SK-N-SH treated with all-trans-retinoic acid at 6 μM for 48 hours (cell line): ENCODE measurements at regions not wholly inside any gene's neighbourhood (a gene's known extent, or its start where the extent isn't known, plus 50 kb on each side); places are given as distances from the start of the nearest gene placed in this dataset.

Experiments
- ATAC-seq: fragments of 200-7000 bp; cut with Tn5 transposase; 3 replicates; pipeline ENCODE4 v1.9.1; 2020; ENCODE audit warnings: mild to moderate bottlenecking, moderate library complexity
- ARNTL ChIP-seq: fragments of 450-650 bp; formaldehyde crosslinking; IDR thresholded peaks from 2 replicates; pipeline ENCODE4 v1.5.0; 2020; ENCODE audit warnings: low read depth, mild to moderate bottlenecking, moderate library complexity, borderline replicate concordance
- BACH2 ChIP-seq: fragments of 250-450 bp; sonication (Bioruptor Pico); IDR thresholded peaks from 2 replicates; pipeline ENCODE4 v1.9.0; 2021; ENCODE audit warnings: mild to moderate bottlenecking, borderline replicate concordance
- CSDC2 ChIP-seq: fragments of 250-450 bp; sonication (Bioruptor Pico); IDR thresholded peaks from 2 replicates; pipeline ENCODE4 v1.5.0; 2020; ENCODE audit warnings: mild to moderate bottlenecking, moderate library complexity
- CSRNP3 ChIP-seq: fragments of 250-450 bp; sonication (Bioruptor Pico); IDR thresholded peaks from 2 replicates; pipeline ENCODE4 v1.5.1; 2021; ENCODE audit warnings: mild to moderate bottlenecking, moderate library complexity
- ESRRG ChIP-seq: fragments of 250-450 bp; sonication (Bioruptor Pico); IDR thresholded peaks from 2 replicates; pipeline ENCODE4 v1.6.1; 2021; ENCODE audit warnings: mild to moderate bottlenecking
- GLIS3 ChIP-seq: fragments of 250-450 bp; sonication (Bioruptor Pico); IDR thresholded peaks from 2 replicates; pipeline ENCODE4 v1.5.0; 2020; ENCODE audit warnings: mild to moderate bottlenecking, moderate library complexity
- ISL1 ChIP-seq: fragments of 250-450 bp; sonication (Bioruptor Pico); IDR thresholded peaks from 2 replicates; pipeline ENCODE4 v2.1.2; 2022; ENCODE audit warnings: mild to moderate bottlenecking, moderate library complexity
- OSR1 ChIP-seq: fragments of 250-450 bp; sonication (Bioruptor Pico); IDR thresholded peaks from 2 replicates; pipeline ENCODE4 v1.8.0; 2022; ENCODE audit warnings: moderate library complexity, mild to moderate bottlenecking, inconsistent platforms
- PPARA ChIP-seq: fragments of 250-450 bp; sonication (Bioruptor Pico); IDR thresholded peaks from 2 replicates; pipeline ENCODE4 v1.5.0; 2020; ENCODE audit warnings: mild to moderate bottlenecking, borderline replicate concordance
- RARB ChIP-seq: fragments of 250-450 bp; sonication (Bioruptor Pico); IDR thresholded peaks from 2 replicates; pipeline ENCODE4 v1.8.0; 2021; ENCODE audit warnings: mild to moderate bottlenecking, moderate library complexity
- TOX ChIP-seq: fragments of 250-450 bp; sonication (Bioruptor Pico); IDR thresholded peaks from 2 replicates; pipeline ENCODE4 v1.8.0; 2021; ENCODE audit warnings: mild to moderate bottlenecking, moderate library complexity, borderline replicate concordance
- ZFP3 ChIP-seq: fragments of 250-450 bp; sonication (Bioruptor Pico); IDR thresholded peaks from 2 replicates; pipeline ENCODE4 v1.5.0; 2020; ENCODE audit warnings: mild to moderate bottlenecking, moderate library complexity
- ZFP30 ChIP-seq: fragments of 450-650 bp; formaldehyde crosslinking; IDR thresholded peaks from 2 replicates; pipeline ENCODE4 v1.5.0; 2022; ENCODE audit warnings: mild to moderate bottlenecking, moderate library complexity
- ZNF565 ChIP-seq: fragments of 450-650 bp; formaldehyde crosslinking; conservative IDR thresholded peaks from 2 replicates; pipeline ENCODE4 v1.5.0; 2020; ENCODE audit warnings: low read depth, mild to moderate bottlenecking, moderate library complexity
- TF ChIP-seq, protein P1 (sequence below): fragments of 250-450 bp; sonication (Bioruptor Pico); IDR thresholded peaks from 2 replicates; pipeline ENCODE4 v1.5.0; 2020; ENCODE audit warnings: mild to moderate bottlenecking, moderate library complexity
- TF ChIP-seq, protein P2 (sequence below): fragments of 250-450 bp; sonication (Bioruptor Pico); IDR thresholded peaks from 2 replicates; pipeline ENCODE4 v1.5.1; 2020; ENCODE audit warnings: low read depth, mild to moderate bottlenecking, moderate library complexity
- TF ChIP-seq, protein P3 (sequence below): fragments of 250-450 bp; sonication (Bioruptor Pico); IDR thresholded peaks from 2 replicates; pipeline ENCODE4 v1.8.0; 2021; ENCODE audit warnings: low read depth, mild to moderate bottlenecking, moderate library complexity, borderline replicate concordance

- TF ChIP-seq, protein P1, sequence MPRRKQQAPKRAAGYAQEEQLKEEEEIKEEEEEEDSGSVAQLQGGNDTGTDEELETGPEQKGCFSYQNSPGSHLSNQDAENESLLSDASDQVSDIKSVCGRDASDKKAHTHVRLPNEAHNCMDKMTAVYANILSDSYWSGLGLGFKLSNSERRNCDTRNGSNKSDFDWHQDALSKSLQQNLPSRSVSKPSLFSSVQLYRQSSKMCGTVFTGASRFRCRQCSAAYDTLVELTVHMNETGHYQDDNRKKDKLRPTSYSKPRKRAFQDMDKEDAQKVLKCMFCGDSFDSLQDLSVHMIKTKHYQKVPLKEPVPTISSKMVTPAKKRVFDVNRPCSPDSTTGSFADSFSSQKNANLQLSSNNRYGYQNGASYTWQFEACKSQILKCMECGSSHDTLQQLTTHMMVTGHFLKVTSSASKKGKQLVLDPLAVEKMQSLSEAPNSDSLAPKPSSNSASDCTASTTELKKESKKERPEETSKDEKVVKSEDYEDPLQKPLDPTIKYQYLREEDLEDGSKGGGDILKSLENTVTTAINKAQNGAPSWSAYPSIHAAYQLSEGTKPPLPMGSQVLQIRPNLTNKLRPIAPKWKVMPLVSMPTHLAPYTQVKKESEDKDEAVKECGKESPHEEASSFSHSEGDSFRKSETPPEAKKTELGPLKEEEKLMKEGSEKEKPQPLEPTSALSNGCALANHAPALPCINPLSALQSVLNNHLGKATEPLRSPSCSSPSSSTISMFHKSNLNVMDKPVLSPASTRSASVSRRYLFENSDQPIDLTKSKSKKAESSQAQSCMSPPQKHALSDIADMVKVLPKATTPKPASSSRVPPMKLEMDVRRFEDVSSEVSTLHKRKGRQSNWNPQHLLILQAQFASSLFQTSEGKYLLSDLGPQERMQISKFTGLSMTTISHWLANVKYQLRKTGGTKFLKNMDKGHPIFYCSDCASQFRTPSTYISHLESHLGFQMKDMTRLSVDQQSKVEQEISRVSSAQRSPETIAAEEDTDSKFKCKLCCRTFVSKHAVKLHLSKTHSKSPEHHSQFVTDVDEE (CRISPR knock-in tag) = no peak
- TF ChIP-seq BACH2 (CRISPR knock-in tag) = no peak
- TF ChIP-seq, all 23 proteins: peak for 0
- ATAC-seq = no peak
These were observed 299.8 kb upstream of the GOLIM4 start for GRCh38 chr3:168395551-168395950.

DNA sequence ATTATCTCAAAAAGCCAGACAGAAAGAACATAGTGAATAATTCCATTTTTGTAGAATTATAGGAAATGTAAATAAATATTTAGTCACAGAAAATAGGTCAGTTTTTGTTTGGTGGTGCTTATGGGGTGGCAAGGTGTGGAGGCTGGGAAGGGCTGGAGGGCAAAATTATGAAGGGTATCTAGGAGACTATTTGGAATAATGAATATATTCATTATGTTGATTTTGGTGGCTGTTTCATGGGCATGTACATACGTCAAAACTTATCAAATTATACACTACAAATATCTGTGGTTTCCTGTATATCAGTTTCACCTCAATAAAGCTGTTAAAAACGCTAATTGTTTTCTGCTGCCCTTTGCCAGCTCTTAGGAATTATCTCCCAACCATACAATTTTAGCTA lies 298.7 kb upstream of the GOLIM4 start:
- TF ChIP-seq PPARA = no peak
- no peak for TF ChIP-seq RARB
- TF ChIP-seq, protein P2, sequence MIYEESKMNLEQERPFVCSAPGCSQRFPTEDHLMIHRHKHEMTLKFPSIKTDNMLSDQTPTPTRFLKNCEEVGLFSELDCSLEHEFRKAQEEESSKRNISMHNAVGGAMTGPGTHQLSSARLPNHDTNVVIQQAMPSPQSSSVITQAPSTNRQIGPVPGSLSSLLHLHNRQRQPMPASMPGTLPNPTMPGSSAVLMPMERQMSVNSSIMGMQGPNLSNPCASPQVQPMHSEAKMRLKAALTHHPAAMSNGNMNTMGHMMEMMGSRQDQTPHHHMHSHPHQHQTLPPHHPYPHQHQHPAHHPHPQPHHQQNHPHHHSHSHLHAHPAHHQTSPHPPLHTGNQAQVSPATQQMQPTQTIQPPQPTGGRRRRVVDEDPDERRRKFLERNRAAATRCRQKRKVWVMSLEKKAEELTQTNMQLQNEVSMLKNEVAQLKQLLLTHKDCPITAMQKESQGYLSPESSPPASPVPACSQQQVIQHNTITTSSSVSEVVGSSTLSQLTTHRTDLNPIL (CRISPR knock-in tag) = no peak
- TF ChIP-seq TOX (CRISPR knock-in tag) = no peak
- TF ChIP-seq, protein P3, sequence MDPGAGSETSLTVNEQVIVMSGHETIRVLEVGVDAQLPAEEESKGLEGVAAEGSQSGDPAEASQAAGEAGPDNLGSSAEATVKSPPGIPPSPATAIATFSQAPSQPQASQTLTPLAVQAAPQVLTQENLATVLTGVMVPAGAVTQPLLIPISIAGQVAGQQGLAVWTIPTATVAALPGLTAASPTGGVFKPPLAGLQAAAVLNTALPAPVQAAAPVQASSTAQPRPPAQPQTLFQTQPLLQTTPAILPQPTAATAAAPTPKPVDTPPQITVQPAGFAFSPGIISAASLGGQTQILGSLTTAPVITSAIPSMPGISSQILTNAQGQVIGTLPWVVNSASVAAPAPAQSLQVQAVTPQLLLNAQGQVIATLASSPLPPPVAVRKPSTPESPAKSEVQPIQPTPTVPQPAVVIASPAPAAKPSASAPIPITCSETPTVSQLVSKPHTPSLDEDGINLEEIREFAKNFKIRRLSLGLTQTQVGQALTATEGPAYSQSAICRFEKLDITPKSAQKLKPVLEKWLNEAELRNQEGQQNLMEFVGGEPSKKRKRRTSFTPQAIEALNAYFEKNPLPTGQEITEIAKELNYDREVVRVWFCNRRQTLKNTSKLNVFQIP (CRISPR knock-in tag) = no peak
- TF ChIP-seq ZNF565 = no peak
- TF ChIP-seq, protein P1 (CRISPR knock-in tag) = no peak
- no peak for TF ChIP-seq GLIS3 (CRISPR knock-in tag)
- no peak for TF ChIP-seq ARNTL
- ATAC-seq = no peak

- no peak for ATAC-seq
- no peak for TF ChIP-seq ZFP30 (CRISPR knock-in tag)
- TF ChIP-seq ZNF565 = no peak
- TF ChIP-seq, protein P1 (CRISPR knock-in tag) = no peak
- no peak for TF ChIP-seq PPARA
- no peak for TF ChIP-seq RARB
- TF ChIP-seq OSR1 = no peak
- no peak for TF ChIP-seq CSDC2 (CRISPR knock-in tag)
- no peak for TF ChIP-seq ARNTL
- TF ChIP-seq, protein P2 (CRISPR knock-in tag) = no peak
- no peak for TF ChIP-seq ZFP3
- TF ChIP-seq, protein P3 (CRISPR knock-in tag) = no peak
- TF ChIP-seq ISL1 (CRISPR knock-in tag) = no peak
- no peak for TF ChIP-seq GLIS3 (CRISPR knock-in tag)
- TF ChIP-seq ESRRG = no peak
- TF ChIP-seq TOX (CRISPR knock-in tag) = no peak
- TF ChIP-seq CSRNP3 (CRISPR knock-in tag) = no peak
These were observed 290.6 kb upstream of the GOLIM4 start for GRCh38 chr3:168386301-168386700.
